ENCODE measurements at regions not wholly inside any gene's neighbourhood (a gene's known extent, or its start where the extent isn't known, plus 50 kb on each side); places are given as distances from the start of the nearest gene placed in this dataset.

- Histone ChIP-seq H2AFZ (ENCODE audit: low read length) (no peak overlapping the region; the same call in 1 of the 2 replicates), H2BK12ac (ENCODE audit: low read depth, low read length) (no peak overlapping the region), H3K79me1 (ENCODE audit: low read depth, low read length) (no peaks in the 10 kb centered on the region), H4K5ac (ENCODE audit: insufficient read length, low read depth, low read length) (no peak overlapping the region), H2AK5ac (ENCODE audit: low read depth, low read length) (no peak overlapping the region), H2BK5ac (ENCODE audit: low read depth, low read length) (no peak overlapping the region), H3K23me2 (ENCODE audit: low read depth, low read length) (no peaks in the 10 kb centered on the region), H3K18ac (ENCODE audit: extremely low read depth, low read length) (no peak overlapping the region), H3K23ac (ENCODE audit: insufficient read length) (no peak overlapping the region), H3K27ac (ENCODE audit: low read depth, low read length) (no peak overlapping the region), H3K4me1 (replicated peaks in 1 of 4; ENCODE audit: control insufficient read depth in 3 of 4, insufficient read depth in 4 of 4, low read length in 3 of 4) (peaks cover 0 to 5% (median 2%) of the 10 kb centered on the region in 4 experiments; a peak in 4 of 7 replicates), H3K36me3 (ENCODE audit: control insufficient read depth in 2 of 4, insufficient read depth in 4 of 4, low read length in 3 of 4) (no peaks in the 10 kb centered on the region), H3K9ac (replicated peaks in 1 of 4; ENCODE audit: extremely low read depth in 1 of 4, low read depth in 3 of 4, low read length in 3 of 4) (no peak overlapping the region), H3K14ac (ENCODE audit: insufficient read length) (no peak overlapping the region), H3K4me2 (ENCODE audit: insufficient read depth in 1 of 2, low read depth in 2 of 2, low read length in 2 of 2) (no peak overlapping the region), H4K91ac (replicated peaks; ENCODE audit: insufficient read length, low read length) (no peak overlapping the region), H2BK20ac (ENCODE audit: low read length) (no peak overlapping the region), H4K8ac (ENCODE audit: extremely low read depth, insufficient read depth, low read length) (no peak overlapping the region), H3K4me3 (ENCODE audit: extremely low read depth in 1 of 4, insufficient read depth in 2 of 4, low read depth in 3 of 4, low read length in 4 of 4) (no peak overlapping the region), H3K56ac (replicated peaks; ENCODE audit: insufficient read length, low read depth, low read length) (no peak overlapping the region), H3K79me2 (ENCODE audit: control insufficient read depth in 1 of 2, insufficient read depth in 2 of 2, low read length in 2 of 2) (no peaks in the 10 kb centered on the region), H2BK120ac (replicated peaks; ENCODE audit: low read depth, low read length) (no peak overlapping the region), H3K27me3 (replicated peaks in 1 of 4; ENCODE audit: control insufficient read depth in 3 of 4, extremely low read depth in 1 of 4, insufficient read depth in 3 of 4, low read length in 3 of 4) (no peaks in the 10 kb centered on the region), H3K9me3 (ENCODE audit: insufficient read depth in 2 of 2, low read depth in 1 of 2, low read length in 1 of 2) (no peaks in the 10 kb centered on the region), H4K20me1 (replicated peaks in 1 of 2; ENCODE audit: control insufficient read depth in 1 of 2, insufficient read depth in 2 of 2, low read length in 2 of 2) (no peaks in the 10 kb centered on the region), H3K4ac (replicated peaks; ENCODE audit: insufficient read length, low read depth, low read length) (no peak overlapping the region), H2BK15ac (ENCODE audit: low read length) (no peak overlapping the region)
- FAIRE-seq (no peak), DNase-seq (ENCODE audit: low read depth in 1 of 2, low spot score in 2 of 2) (no peak)
- no peak for TF ChIP-seq FOSL1 (IDR thresholded peaks at IDR 0.05; ENCODE audit: insufficient read depth, low read depth, low read length)
- no peak for TF ChIP-seq CREB1 (IDR thresholded peaks at IDR 0.05)
- no peak for TF ChIP-seq MAX (IDR thresholded peaks at IDR 0.05)
- TF ChIP-seq KDM4A (IDR thresholded peaks at IDR 0.05; ENCODE audit: low read depth, low read length, severe bottlenecking): no peak
- no peak for TF ChIP-seq BACH1 (IDR thresholded peaks at IDR 0.05; ENCODE audit: low read length)
- TF ChIP-seq EP300 (IDR thresholded peaks at IDR 0.05; ENCODE audit: borderline replicate concordance in 1 of 2, low read depth in 2 of 2, low read length in 2 of 2): no peak
- no peak for TF ChIP-seq ATF2 (IDR thresholded peaks at IDR 0.05; ENCODE audit: low read length)
- no peak for TF ChIP-seq NANOG (IDR thresholded peaks at IDR 0.05; ENCODE audit: insufficient read depth, low read depth, low read length, poor library complexity, severe bottlenecking)
- no peak for TF ChIP-seq TBP (IDR thresholded peaks at IDR 0.05; ENCODE audit: low read depth, low read length)
- TF ChIP-seq SRF (IDR thresholded peaks at IDR 0.05; ENCODE audit: low read depth, low read length): no peak
- no peak for TF ChIP-seq EGR1 (IDR thresholded peaks at IDR 0.05; ENCODE audit: borderline replicate concordance, low read depth, low read length)
- TF ChIP-seq CEBPB (IDR thresholded peaks at IDR 0.05; ENCODE audit: low read depth, low read length): no peak
- ChIA-PET POLR2A (ENCODE audit: partially characterized antibody) (interaction anchor here (1.3 kb wide), 1 partner anchor 47 kb away, joined by 4 read pairs; no protein-coding TSS in a partner anchor), CTCF (ENCODE audit: partially characterized antibody) (interaction anchor here (1.8 kb wide), 1 partner anchor 36 kb away, joined by 4 read pairs; no protein-coding TSS in a partner anchor)
- WGBS, 2 experiments (ENCODE audit: extremely low coverage in 1 of 2, insufficient coverage in 1 of 2, insufficient read length in 1 of 2, insufficient replicate concordance in 2 of 2, low coverage in 1 of 2, low lambda C conversion rate in 2 of 2, missing lambda C conversion rate in 1 of 2): 82% methylated on average over 5 of the region's 5 CpGs; no CpG with 5 or more reads in 1 of the 2 experiments
Observed at GRCh38 chr20:40323361-40323794, 365.7 kb downstream of the MAFB start.
